ENCODE measurements at regions not wholly inside any gene's neighbourhood (a gene's known extent, or its start where the extent isn't known, plus 50 kb on each side); places are given as distances from the start of the nearest gene placed in this dataset.
"Not testable (repeated sequence)": the region's sequence is repeated elsewhere in the genome, so short reads cannot be mapped to it uniquely, and the experiment has no call there.

GRCh38 chr6:80956898-80957297 is 795.6 kb downstream of the TENT5A start:
- Histone ChIP-seq H3K4me3 (no peak overlapping the region), H3K27me3 (no peaks in the 10 kb centered on the region), H3K9me3 (no peaks in the 10 kb centered on the region), H3K4me1 (peaks cover 0 to 13% (median 9%) of the 10 kb centered on the region in 4 donors), H3K36me3 (no peaks in the 10 kb centered on the region), H3K27ac (no peak overlapping the region)
- no peak for DNase-seq
- intact Hi-C loops (cut with DNase I; ENCODE audit: low total_unique reads) = loop anchor here (10.0 kb wide), 1 partner anchor 1532 kb away; no protein-coding TSS in a partner anchor
- TF ChIP-seq CTCF (IDR thresholded peaks at IDR 0.05) = no peak

GRCh38 chr6:80952479-80952878 is 800.0 kb downstream of the TENT5A start:
- not testable (repeated sequence) for H3K9me3 ChIP-seq, DNase-seq, H3K4me1 ChIP-seq, H3K36me3 ChIP-seq, H3K4me3 ChIP-seq, H3K27me3 ChIP-seq, H3K27ac ChIP-seq
- intact Hi-C loops (cut with DNase I; ENCODE audit: low total_unique reads) = loop anchor here (10.0 kb wide), 1 partner anchor 1528 kb away; no protein-coding TSS in a partner anchor

GRCh38 chr6:80946402-80946801 is 806.1 kb downstream of the TENT5A start:
- no peak for DNase-seq
- H3K36me3 ChIP-seq = no peaks in the 10 kb centered on the region
- H3K9me3 ChIP-seq = no peaks in the 10 kb centered on the region
- H3K27me3 ChIP-seq = no peaks in the 10 kb centered on the region
- intact Hi-C loops (cut with DNase I; ENCODE audit: low total_unique reads) = no loop called here
- no peaks in the 10 kb centered on the region for H3K4me1 ChIP-seq
- H3K4me3 ChIP-seq = no peak overlapping the region
- TF ChIP-seq CTCF (IDR thresholded peaks at IDR 0.05) = no peak
- no peak overlapping the region for H3K27ac ChIP-seq

GRCh38 chr6:80942911-80943310 is 809.6 kb downstream of the TENT5A start:
- DNase-seq = no peak
- H3K27ac ChIP-seq = no peak overlapping the region
- H3K9me3 ChIP-seq = no peaks in the 10 kb centered on the region
- no peaks in the 10 kb centered on the region for H3K36me3 ChIP-seq
- intact Hi-C loops (cut with DNase I; ENCODE audit: low total_unique reads) = no loop called here
- no peaks in the 10 kb centered on the region for H3K27me3 ChIP-seq
- H3K4me3 ChIP-seq = no peak overlapping the region
- peaks cover 0 to 6% (median 0%) of the 10 kb centered on the region in 4 donors for H3K4me1 ChIP-seq
- TF ChIP-seq CTCF (IDR thresholded peaks at IDR 0.05) = no peak

- Histone ChIP-seq H3K27me3 (no peaks in the 10 kb centered on the region), H3K27ac (no peak overlapping the region), H3K4me3 (no peak overlapping the region), H3K4me1 (peaks cover 0 to 6% (median 0%) of the 10 kb centered on the region in 4 donors), H3K36me3 (no peaks in the 10 kb centered on the region), H3K9me3 (peaks cover 0 to 2% (median 0%) of the 10 kb centered on the region in 3 donors)
- intact Hi-C loops (cut with DNase I; ENCODE audit: low total_unique reads) = no loop called here
- no peak for DNase-seq
- TF ChIP-seq CTCF (IDR thresholded peaks at IDR 0.05) = no peak
These were observed 811.5 kb downstream of the TENT5A start for GRCh38 chr6:80940976-80941375.

- no peak for TF ChIP-seq CTCF (IDR thresholded peaks at IDR 0.05)
- no peaks in the 10 kb centered on the region for H3K27me3 ChIP-seq
- no peaks in the 10 kb centered on the region for H3K36me3 ChIP-seq
- no peak overlapping the region for H3K4me3 ChIP-seq
- DNase-seq = no peak
- no peak overlapping the region for H3K27ac ChIP-seq
- intact Hi-C loops (cut with DNase I; ENCODE audit: low total_unique reads) = no loop called here
- H3K9me3 ChIP-seq = peaks cover 0 to 6% (median 0%) of the 10 kb centered on the region in 3 donors
- H3K4me1 ChIP-seq = peaks cover 0 to 6% (median 0%) of the 10 kb centered on the region in 4 donors
These were observed 811.9 kb downstream of the TENT5A start for GRCh38 chr6:80940571-80940970.
